Heart left ventricle (tissue), 13 donors: ENCODE measurements at regions not wholly inside any gene's neighbourhood (a gene's known extent, or its start where the extent isn't known, plus 50 kb on each side); places are given as distances from the start of the nearest gene placed in this dataset.

ENCODE experiments used
- CTCF ChIP-seq, 12 donors: fragments of 200-600 bp; sonication (generic) in 4 of 12; IDR thresholded peaks; one replicate each; pipeline versions ENCODE4 v1.5.0 to v1.8.0; 2018 to 2022; ENCODE audit warnings: antibody characterized with exemption in 12 of 12, mild to moderate bottlenecking in 5 of 12
- POLR2A ChIP-seq, 2 donors: fragments of 450-650 bp; IDR thresholded peaks; one replicate each; pipeline ENCODE4 v1.6.1; 2017; ENCODE audit warnings: antibody characterized with exemption in 2 of 2, mild to moderate bottlenecking in 2 of 2, moderate library complexity in 2 of 2
- donor health status: ischemic (EF 13 %, LVEDD 7.1; RV severe dilation, severe dysfunction).
- donor health status: DM: no; HTN: yes; CAD: no.
- donor health status: DM: no; HTN: no; CAD: no.
- donor health status: ischemic (EF 25% LVEDD 6.9; RV normal size, moderate dysfunction).
- donor health status: ischemic (EF 25% LVEDD 5.7; RV mildly dilated, moderate dysfunction).
- donor health status: ischemic (EF 35%, LVEDD 5.7; RV mildly dilated, moderate dysfunction).
- donor health status: nonischemic (EF 11% LVEDD 7.7; RV severe dilation, severe dysfunction).
- donor health status: DM: yes; HTN: yes; CAD: no.
- donor health status: PGD.
- donor health status: ischemic (EF 29% LVEDD 5.4; RV normal size, mild dysfunction).
- donor health status: nonischemic (EF 23%, LVEDD 6.1; RV moderate dilation, normal function).

- TF ChIP-seq CTCF (IDR thresholded peaks at IDR 0.05) (no peak), POLR2A (IDR thresholded peaks at IDR 0.05) (no peak)
Measured at GRCh38 chr4:148737061-148737770, 295.0 kb upstream of the NR3C2 start.
